ENCODE measurements at regions not wholly inside any gene's neighbourhood (a gene's known extent, or its start where the extent isn't known, plus 50 kb on each side); places are given as distances from the start of the nearest gene placed in this dataset.

GRCh38 chr11:27183672-27184457 lies 143.2 kb downstream of the BBOX1 start:
- TF ChIP-seq CTCF (IDR thresholded peaks at IDR 0.05; ENCODE audit: insufficient read depth, missing control alignments) = peak; percentile 87
- FAIRE-seq (no peak), DNase-seq (ENCODE audit: insufficient read length, low spot score) (no peak)

- FAIRE-seq = no peak
- no peak for TF ChIP-seq CTCF (IDR thresholded peaks at IDR 0.05; ENCODE audit: insufficient read depth, missing control alignments)
- no peak for DNase-seq (ENCODE audit: insufficient read length, low spot score)
Observed at GRCh38 chr11:27179334-27179733, 138.7 kb downstream of the BBOX1 start.

GRCh38 chr11:27178859-27179258 lies 138.2 kb downstream of the BBOX1 start:
- FAIRE-seq (no peak), DNase-seq (ENCODE audit: insufficient read length, low spot score) (no peak)
- no peak for TF ChIP-seq CTCF (IDR thresholded peaks at IDR 0.05; ENCODE audit: insufficient read depth, missing control alignments)

Measured in D721Med (cell line).